ENCODE measurements at regions not wholly inside any gene's neighbourhood (a gene's known extent, or its start where the extent isn't known, plus 50 kb on each side); places are given as distances from the start of the nearest gene placed in this dataset.
A peak's percentile ranks its signal among the peaks of the same experiment; 100 is the strongest.

DNA sequence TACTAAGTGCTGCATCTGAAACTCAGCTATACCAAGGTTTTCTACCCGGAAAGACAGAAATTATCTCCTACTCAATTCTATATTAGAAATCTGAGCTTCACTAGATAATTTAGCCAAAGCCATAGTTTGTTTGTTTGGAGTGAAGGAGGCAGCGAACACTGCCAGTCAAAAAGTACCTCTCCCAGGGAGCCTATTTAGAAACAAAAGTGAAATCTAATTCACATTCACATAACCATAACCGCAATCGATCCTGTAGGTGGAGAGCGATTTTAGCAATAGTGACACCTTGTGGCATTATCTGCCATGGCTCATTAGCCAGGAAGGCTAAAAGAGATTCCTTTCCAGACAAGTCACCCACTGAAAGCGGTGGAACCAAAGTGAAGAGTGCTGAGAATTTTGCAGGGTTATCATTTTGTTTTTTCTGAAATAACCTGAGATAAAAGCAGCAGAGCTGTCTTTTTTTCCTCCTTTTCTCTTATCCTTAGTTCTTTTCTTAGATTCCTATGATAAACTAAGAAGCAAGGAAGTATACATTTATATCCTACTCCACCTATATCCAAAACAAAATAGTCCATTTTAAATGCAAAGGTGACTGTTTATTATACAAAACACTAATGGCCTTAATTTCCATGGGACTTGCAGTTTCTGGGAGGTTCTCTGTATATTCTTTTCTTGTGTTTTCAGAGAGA, 83.7 kb upstream of the BET1 start:
- H3K4me3 ChIP-seq (ENCODE audit: low read depth, low read length) = no peak overlapping the region; the same call in 1 of the 2 replicates
- peak; percentile 70 for DNase-seq (ENCODE audit: low read depth)
- TF ChIP-seq, protein P1, sequence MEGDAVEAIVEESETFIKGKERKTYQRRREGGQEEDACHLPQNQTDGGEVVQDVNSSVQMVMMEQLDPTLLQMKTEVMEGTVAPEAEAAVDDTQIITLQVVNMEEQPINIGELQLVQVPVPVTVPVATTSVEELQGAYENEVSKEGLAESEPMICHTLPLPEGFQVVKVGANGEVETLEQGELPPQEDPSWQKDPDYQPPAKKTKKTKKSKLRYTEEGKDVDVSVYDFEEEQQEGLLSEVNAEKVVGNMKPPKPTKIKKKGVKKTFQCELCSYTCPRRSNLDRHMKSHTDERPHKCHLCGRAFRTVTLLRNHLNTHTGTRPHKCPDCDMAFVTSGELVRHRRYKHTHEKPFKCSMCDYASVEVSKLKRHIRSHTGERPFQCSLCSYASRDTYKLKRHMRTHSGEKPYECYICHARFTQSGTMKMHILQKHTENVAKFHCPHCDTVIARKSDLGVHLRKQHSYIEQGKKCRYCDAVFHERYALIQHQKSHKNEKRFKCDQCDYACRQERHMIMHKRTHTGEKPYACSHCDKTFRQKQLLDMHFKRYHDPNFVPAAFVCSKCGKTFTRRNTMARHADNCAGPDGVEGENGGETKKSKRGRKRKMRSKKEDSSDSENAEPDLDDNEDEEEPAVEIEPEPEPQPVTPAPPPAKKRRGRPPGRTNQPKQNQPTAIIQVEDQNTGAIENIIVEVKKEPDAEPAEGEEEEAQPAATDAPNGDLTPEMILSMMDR (IDR thresholded peaks at IDR 0.05; ENCODE audit: low read depth, low read length, missing control alignments) = peak; percentile 68

DNA sequence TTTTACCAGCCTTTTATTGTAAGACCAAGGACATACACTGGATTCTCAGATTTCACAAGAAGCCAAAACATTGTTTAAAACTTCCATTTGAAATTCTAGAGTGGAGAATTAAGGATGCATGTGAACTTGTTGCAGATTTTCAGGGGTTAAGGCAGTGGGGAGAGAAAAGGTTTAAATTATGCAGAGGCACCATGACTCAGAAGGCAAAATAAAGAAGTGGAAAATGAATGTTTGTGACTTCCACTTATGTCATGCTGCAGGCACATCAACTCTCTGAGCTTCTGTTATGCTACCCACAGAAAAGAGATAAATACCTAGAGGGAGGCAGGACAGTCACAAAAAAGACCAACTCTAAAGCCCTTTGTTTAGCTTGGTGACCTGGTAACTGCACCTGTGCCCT, 84.4 kb upstream of the BET1 start:
- no peak for DNase-seq (ENCODE audit: low read depth)
- no peak overlapping the region for H3K4me3 ChIP-seq (ENCODE audit: low read depth, low read length)
- TF ChIP-seq, protein P1 (IDR thresholded peaks at IDR 0.05; ENCODE audit: low read depth, low read length, missing control alignments) = no peak

DNA sequence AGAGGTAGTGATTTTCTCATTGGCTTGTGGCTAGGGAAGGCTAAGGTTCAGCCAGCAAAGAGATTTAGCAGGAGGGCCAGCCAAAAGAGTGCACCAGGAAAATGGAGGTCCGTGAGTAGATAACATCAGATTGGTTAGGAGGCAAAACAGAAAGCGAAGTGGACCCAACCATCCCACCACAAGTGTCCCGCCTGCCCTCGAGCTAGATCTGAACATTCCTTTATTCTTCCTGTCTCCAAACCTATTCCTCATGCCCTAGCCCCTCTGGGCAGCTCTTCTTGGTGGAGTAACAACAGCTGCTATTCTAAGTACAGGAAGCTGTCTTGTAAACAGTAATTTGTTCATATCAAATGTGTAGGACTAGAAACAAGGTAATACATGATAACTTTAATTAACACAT, 85.7 kb upstream of the BET1 start:
- TF ChIP-seq, protein P1 (IDR thresholded peaks at IDR 0.05; ENCODE audit: low read depth, low read length, missing control alignments) = no peak

DNA sequence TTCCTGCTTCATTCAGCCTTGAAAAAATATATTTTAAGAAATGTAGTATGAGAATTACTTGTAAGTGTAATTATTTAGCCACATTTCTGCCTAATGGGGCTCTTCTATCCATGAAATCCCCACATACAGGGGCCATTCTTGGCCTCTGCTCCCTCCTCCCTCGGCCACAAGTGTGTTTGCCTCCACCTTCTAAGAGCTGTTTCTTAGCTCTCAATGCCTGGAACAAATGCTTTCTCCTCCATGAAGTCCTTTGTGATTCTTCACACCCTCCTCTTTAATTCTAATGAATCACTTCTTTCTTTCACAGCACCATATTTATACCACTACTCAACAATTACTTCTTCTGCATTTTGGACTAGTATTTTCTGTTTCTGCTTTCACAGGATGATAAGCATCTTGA, 88.8 kb upstream of the BET1 start:
- no peak for DNase-seq (ENCODE audit: low read depth)
- TF ChIP-seq, protein P1 (IDR thresholded peaks at IDR 0.05; ENCODE audit: low read depth, low read length, missing control alignments) = no peak
- no peak overlapping the region for H3K4me3 ChIP-seq (ENCODE audit: low read depth, low read length)

More for the DNA sequence above, 85.7 kb upstream of the BET1 start:
- DNase-seq (ENCODE audit: low read depth) = no peak
- no peak overlapping the region for H3K4me3 ChIP-seq (ENCODE audit: low read depth, low read length)

DNA sequence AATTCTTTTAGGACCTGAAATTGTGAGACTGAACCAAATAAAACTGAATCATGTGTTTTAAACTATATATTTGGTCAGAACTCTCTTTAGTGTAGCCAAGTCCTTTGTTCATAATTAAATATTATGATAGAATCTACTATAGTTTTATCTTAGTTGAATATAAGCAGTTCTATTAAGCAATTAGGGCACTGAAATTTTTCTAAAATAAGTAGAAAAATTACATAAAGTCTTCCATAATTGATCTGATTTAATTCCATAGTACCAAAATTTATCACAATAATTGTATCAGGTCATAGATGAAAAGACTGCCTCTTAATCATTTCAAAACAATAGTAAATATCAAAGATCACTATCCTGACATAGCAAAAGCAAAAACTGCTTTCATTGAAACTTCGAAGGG, 90.1 kb upstream of the BET1 start:
- no peak overlapping the region for H3K4me3 ChIP-seq (ENCODE audit: low read depth, low read length)
- TF ChIP-seq, protein P1 (IDR thresholded peaks at IDR 0.05; ENCODE audit: low read depth, low read length, missing control alignments) = no peak
- DNase-seq (ENCODE audit: low read depth) = no peak

DNA sequence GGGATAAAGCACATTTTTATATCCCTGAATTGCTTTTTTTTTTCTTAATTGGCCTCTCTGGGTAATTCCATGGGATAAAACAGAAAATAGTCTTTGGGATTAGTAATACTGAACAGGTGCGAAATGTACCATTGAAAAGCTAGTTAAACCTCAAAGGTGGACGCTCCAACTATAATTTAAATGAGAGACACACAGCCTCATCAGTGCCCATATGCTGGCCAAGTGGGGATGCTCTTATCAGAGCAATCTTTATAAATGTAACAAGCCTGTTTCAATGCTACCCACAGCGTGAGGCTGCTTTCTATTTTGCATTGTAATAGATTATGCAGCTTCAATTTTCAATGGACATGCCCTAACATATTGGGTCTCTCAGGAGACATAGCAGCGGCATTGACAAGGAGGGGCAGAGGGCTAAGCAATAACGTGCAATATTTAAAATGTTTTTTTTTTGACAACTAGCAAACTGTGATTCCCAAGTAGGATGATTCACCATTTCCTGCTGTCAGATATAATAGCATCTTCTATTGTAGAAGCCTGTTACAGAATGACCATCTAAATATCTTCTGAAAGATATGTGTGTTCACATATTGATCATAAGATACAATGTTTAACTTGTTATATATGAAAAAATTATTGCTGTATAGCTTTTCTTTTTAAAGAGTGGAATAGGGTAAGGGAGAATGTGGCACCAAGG, 91.3 kb upstream of the BET1 start:
- TF ChIP-seq, protein P1 (IDR thresholded peaks at IDR 0.05; ENCODE audit: low read depth, low read length, missing control alignments) = no peak
- no peak for DNase-seq (ENCODE audit: low read depth)
- H3K4me3 ChIP-seq (ENCODE audit: low read depth, low read length) = no peak overlapping the region
